Hematopoietic multipotent progenitor cell treated with erythropoietin and hydrocortisone succinate and interleukin-3 and kit ligand, for 15 days (in vitro differentiated cells): ENCODE measurements at regions not wholly inside any gene's neighbourhood (a gene's known extent, or its start where the extent isn't known, plus 50 kb on each side); places are given as distances from the start of the nearest gene placed in this dataset.

Experiments used
- DNase-seq: peaks from one replicate; pipeline ENCODE4 v3.0.0-alpha.2; 2015; ENCODE audit warnings: low spot score

DNA sequence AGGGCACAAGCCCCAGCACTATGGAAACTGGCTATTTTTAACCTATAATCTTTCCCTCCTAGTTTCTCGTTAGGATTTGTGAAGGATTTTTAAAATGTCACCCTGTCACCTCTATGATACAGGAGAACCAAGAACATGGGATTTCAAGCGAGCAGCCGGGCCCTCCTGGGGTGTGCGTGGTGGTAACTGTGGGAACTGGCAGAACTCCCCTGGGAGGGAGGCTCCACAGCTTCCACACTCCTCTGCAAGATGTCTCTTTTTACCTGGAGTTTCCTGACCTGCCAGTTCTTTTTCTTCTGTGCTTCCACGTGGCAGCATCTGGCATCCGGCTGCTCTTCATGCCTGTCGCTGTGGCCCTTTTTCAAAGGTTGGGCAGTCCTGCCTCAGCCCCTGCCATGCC is 386.3 kb upstream of the MYT1L start:
- DNase-seq, result no peak

DNA sequence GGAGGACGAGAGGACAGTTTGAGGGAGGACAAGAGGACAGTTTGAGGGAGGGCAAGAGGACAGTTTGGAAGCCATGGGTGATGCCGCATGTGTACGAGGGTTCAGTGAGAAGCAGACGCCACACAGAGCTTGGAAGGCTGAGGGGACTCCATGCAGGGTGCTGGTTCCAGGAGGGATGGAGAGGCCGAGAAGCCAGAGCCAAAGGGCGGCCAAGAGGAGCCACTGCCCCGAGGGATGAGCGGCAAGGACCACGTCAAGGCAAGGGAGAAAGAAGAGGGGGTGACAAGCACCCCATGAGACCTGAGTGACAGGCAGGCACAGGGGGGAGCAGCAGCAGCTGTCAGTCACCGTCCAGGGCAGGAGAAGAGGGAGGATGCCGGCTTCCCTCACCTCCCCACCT is 385.7 kb upstream of the MYT1L start:
- no peak for DNase-seq

DNA sequence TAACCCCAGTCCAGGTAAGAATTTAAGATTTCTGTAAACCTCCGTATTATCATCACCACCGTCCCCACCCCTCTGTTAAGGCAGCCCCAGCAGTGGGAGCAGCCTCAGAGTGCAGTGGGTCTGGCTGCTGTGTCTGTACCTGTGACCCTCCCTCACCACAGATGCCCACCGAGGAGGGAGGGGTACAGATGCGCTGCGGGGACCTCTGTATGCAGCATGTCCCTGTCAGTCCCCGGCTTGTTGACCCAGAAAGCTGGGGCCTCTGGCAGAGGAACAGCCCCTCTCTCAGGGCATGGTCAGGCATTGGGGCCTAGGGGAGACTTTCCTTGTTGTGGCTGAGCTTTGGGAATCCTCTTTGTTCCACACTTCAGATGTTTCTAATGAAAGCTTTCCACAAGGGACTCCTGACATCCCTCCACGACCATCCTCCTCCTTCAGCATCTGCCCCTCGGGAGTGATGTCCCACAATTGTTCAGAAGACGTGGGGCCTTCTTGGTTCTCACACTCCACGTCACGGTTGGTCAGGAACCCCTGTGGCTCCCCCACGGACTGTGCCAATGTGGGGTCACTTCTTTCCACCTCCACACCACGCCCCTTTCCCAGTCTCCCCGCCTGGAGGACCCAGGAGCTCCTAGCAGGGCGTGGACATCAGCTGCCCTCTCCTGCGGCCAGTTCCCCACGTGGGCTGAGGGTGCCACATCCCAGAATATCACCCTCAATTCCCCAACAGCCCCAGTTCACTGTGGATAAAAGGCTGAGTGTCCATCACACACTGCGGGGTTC is 384.2 kb upstream of the MYT1L start:
- DNase-seq, result no peak

DNA sequence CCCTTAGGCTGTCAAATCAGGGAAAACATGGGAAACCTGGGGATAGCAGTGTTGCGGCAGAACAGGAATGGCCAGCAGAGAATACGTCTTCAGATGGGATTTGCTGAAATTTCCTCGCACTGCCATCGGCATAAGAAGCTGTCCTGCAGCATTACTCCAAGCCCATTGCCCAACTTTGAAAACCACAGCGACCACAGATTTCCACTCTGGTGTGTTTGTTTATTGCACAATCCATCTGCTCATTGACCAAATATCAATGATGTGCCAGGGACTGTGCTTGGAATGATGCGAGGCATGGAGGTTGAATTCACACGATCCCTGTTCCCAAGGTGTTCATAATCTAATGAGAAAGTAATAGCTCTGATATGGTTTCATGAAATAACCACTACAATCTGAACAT is 383.3 kb upstream of the MYT1L start:
- DNase-seq, result no peak

DNA sequence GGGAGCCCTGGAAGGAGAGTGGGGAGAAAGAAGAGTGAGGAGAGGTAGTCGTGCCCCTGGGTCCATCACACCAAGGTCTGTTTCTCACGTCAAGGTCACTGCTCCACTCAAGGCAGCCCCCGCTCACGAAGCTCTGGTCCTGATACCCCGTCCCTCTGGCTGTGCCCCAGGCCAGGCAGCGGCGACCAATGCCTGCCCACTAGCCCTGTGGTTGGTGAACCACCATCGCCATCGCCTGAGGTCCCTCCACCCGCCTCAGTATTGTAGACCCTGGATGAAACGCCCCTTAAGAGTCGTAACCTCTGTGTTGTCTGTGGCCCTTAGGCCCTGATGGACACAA is 378.3 kb upstream of the MYT1L start:
- no peak for DNase-seq

DNA sequence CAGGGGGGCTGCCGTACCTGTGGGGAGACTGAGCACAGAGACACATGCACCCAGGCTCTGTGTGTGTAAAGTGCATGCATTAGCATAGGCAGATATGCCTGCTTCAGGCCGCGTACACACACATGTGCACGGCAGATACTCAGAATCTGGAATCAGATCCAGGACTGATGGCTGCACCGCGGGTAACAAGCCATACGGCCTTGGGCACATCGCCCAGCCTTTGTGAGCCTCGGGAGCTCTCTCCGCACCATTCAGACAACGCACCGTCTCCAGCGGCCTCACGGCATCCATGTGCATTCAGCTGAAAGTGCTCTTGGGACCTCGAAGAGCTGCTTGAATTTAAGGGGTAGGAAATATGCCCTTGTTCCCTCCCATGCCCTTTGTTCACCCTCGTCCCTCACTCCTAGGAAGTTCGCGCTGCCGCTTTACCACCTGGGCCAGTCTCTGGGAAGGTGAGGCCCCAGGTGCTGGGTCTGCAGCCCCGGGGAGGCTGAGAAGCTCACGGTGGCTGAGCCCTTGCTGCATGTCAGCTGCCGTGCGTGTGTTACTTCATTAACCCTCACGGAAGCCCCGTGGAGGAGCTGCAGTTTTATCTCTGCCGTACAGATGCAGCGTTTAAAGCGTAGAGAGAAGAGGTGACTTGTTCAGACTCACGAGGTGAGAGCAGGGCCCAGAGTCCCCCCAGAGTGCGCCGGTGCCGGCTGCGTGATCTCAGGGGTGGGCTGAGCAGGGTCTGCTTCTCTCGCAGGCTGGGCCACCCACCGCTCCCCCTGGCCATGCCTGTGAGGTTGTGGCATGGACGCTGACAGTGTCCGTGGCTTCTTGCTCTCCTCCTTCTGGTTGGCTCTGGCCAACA is 377.7 kb upstream of the MYT1L start:
- DNase-seq, result no peak

DNA sequence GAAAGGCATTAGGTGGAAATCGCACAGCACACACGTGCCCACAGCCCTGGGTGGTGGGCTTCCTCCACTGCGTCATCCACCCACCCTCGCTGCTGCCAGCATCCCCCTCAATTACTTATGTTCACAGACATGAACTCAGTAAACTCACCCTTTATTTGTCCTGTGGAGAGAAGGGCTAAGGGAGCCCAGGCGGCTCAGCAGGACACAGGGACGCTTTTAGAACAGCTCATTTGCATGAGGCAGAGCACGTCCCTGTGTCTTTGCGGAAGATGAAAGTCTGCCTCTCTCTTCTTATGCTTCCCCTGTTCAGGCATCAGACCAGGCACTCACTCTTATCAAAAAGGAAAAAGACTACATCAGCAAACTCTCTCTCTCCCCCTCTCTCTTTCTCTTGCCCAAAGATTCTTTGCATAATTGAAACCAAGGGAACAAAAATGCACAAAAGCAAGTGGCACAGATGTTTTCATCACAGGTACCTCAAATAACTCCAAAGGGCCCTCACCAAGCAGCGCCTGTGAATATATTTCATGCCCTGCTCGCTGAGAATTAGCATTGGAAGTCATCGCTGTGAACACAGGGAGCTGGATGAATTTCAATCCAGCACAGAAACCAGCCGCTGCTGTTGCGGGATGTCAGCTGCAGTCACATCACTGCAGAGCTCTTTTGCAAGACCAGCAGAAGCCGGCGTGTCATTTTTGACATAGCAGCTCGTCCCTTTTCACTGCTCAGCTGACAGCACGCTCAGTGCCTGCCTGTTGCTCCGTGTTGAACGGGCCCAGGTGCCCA is 376.3 kb upstream of the MYT1L start:
- DNase-seq, result no peak

DNA sequence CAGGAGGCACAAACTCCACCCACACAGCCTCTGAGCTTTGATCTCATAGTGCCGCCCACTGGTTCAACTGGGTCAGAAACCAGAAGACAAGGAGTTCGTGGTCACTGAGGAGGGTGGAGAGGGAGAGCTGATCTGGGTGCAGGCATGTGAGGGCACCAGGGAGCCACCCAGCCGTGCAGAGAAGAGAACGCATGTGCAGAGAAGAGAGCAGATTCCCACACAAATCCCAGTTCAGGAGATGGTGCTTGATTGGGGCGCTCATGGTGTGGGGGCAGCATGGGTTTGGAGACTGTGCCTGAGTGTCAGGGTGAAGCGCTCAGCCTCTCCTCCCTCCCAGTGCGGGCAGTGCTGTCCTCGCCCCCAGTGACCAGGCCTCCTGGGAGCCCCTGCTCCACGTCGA is 375.2 kb upstream of the MYT1L start:
- no peak for DNase-seq

DNA sequence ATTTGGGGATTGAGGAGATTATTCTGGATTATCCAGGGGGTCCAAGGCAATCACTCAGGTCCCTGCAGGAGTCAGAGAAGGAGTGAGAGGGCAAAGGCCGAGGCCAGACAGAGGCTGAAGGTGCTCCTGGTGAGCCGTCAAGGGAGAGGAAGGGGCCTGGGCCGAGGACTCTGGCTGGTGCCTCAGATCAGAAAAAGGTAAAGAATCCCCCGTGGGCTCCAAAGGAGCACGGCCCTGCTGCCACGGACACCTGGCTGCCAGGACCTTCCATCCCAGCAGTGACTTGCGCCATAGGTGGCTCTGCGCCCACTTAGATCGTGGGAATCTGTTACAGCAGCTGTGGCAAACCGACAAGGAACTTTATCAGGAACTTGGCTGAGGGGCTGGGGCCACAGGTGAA is 374.8 kb upstream of the MYT1L start:
- no peak for DNase-seq

DNA sequence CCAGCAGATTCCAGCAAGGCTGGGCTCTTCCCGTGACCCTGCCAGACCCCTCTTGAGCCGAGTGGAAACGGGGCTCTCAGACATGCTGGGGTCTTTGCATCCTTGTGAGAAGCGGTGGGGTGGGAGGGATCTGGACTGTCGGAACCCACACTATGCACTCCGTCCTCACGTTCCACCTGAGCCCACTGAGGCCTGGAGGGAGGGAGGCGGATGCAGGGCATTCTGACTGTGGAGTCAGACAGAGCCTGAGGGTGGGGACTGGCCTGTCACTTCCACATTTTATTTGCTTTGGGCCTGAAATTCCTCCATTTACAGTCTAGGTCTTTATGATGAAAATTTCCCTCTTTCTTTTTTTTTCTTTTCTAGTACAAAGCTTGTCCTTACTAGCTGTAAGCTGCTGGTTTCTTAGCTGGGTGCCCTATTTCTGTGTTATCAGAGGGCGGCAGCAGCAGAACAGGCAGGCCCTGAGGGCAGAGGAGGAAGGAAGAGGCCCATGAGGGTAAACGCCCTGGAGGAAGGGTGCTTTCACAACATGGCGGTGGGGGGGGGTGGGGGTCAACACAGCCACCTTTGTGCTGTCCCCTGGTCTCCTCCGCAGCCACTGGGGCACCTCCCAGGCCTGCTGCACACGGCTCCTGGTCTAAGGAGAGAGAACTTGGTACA is 373.5 kb upstream of the MYT1L start:
- DNase-seq, result no peak

DNA sequence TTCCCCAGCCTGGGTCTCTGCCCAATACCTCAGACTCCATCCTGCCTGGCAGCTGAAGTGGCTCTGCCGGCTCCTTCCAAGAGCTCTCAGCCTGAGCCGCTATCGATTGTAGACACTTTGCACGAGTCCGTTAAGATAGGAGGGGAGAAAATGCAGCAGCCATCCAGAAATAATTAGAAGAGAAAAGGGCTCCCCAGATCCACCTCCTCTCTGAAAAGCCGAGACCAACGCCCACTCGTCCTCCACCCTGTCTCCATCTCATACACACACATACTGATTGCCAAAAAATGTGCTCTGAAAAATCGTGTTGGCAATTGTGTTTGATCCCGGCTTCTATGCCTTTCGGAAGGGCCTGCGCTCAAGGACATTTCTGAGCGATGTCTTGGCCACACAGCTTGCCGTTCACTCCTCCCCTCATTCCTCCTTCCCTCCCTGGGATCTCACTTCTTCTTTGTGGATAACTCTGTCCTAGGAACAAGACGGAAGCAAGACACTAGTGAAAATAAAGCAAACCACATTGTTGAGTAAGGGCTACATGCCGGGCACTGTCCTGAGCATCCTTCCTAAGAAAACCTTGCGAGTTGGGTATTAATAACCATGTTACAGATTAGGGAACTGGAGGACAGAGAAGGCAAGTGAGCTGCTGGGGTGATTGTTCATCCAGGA is 372.8 kb upstream of the MYT1L start:
- DNase-seq, result no peak

DNA sequence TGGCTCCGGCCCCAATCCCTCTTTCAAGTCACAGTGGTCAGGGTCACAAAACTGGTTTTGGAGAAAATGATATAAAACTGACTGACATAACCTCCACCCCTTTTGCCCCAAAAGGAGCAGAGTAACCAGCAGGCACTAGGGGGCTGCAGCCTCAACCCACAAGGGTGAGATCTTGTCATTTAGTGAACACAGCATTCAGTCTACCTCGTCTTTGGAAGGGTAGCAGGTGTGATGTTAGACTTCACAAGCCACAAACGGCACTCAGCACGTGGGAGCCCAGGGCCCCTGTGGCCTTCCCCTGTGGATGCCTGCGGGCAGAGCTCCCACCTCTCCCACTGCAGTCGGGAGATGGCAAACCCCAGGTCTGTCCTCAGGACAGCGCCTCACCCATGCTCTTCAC is 372.1 kb upstream of the MYT1L start:
- DNase-seq, result no peak

DNA sequence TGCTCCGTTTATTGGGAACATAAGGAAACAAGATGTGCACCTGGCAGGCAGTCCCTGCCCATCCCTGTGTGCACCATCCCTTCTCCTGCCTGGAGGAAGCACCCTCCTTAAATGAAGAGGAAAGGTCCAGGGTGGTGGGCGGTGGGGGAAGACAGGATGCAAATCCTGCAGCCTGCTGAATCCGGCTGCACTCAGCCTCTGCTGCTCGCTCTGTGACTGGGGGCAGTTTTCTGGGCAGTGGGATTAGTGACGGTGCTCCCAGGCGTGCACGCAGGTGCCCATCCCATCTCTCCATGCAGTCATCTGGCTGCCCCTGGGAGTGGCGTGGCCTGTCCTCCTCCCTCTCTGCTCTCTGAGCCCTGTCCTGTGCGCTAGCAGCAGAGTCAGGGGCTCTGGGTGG is 371.3 kb upstream of the MYT1L start:
- DNase-seq, result no peak

DNA sequence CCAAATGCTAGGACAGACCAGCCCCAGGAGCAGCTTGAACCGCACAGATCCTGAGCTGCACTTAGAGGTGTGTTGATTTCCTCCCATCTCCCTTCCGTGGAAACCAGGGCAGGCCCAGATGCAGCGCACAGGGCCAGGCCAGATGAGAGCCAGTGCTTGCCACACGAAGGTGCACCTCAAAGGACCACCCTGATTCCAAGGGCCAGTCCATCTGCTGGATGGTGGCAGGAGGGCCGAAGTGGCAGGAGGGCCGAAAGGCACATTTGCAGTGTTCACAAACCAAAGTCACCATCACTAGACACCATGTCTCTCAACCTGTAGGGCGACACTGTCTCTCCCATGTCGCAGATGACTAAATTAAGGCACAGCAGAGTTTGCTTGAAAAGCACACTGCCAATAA is 370.7 kb upstream of the MYT1L start:
- no peak for DNase-seq

DNA sequence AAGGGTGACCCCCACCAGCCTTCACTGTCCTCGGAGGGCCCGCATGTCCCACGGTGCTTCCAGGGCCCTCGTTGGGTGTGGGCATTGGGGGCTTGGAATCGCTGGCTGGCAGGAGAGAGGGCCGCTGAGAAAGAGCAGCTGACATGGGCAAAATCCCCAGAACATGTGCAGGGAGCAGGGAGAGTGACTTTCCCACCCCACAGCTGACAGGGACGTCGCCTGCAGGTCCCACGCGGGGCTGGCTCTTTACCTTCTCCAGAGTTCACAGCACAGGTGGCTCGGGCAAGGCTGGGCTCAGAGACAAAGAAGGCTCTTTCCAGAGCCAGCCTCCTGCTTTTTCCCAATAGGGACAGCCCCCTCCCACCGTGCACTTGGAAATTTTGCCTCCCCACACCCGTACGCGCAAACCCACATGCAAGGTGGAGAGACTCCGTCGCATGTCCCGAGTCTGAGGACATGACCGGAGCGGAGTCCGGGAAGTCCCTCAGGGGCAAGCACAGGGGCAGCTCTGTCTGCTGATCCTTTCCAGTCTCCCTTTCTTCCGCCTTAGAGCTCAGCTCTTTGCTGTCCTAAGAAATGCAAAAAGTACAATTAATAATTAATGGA is 370.2 kb upstream of the MYT1L start:
- no peak for DNase-seq

DNA sequence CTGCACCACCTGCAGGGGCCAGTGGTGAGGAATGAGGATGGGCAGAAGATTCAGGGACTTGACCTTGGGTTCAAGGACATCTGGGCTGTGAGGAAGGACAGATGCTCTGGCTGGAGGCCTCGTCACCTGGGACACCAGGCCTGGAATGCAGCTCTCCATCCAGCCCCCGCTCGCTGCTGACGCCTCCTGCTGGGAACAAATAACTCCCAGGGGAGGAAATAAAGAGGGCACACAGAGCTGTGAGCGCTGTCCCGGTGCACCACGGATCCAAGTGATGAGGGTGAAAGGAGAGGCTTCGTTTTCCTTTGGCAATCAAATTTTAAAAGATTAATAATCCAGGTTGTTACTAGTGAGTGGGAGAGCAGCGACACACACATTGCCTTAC is 368.0 kb upstream of the MYT1L start:
- DNase-seq, result no peak

DNA sequence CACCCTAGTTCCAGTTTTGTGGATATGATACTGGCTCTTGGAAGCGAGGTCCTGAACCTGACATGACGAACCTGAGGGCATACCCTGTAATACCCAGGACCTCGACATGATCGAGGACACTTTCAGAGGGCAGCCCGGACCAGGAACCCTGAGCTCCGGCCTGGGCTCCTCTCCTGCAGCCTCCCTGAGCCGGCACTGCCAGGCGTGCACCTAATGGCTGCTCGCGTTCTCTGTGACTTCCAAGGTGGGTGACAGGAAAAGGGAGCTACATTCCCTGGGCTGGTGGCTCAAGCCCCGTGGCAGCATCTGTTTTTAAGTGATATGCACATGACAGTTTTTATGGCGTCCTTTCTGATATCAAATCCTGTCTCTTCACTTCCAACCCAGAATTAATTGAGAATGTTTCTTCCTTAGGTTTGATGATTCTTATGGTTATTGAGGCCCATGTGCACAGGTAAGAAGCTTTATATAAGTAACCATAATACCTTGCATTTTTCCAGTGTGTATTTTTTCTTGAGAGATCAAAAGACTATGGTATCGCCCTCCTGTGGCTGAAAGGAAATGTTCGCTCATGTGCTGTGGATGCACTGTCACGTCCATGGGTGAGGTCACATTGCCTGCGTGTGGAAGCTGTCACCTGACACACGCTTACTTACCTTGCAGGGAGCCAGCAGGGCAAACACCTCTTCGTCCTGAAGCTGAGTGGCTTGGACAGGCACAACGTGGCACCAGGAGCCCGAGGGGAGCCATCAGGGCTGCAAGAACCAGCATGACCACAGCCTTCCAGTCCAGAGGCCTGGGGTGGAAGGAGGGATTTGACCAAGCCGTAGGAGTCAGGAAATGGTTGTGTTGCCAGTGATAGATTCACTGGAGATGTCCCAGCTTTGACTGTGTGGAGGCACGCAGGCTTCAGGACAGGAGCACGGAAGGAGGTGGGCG is 367.4 kb upstream of the MYT1L start:
- DNase-seq, result no peak

DNA sequence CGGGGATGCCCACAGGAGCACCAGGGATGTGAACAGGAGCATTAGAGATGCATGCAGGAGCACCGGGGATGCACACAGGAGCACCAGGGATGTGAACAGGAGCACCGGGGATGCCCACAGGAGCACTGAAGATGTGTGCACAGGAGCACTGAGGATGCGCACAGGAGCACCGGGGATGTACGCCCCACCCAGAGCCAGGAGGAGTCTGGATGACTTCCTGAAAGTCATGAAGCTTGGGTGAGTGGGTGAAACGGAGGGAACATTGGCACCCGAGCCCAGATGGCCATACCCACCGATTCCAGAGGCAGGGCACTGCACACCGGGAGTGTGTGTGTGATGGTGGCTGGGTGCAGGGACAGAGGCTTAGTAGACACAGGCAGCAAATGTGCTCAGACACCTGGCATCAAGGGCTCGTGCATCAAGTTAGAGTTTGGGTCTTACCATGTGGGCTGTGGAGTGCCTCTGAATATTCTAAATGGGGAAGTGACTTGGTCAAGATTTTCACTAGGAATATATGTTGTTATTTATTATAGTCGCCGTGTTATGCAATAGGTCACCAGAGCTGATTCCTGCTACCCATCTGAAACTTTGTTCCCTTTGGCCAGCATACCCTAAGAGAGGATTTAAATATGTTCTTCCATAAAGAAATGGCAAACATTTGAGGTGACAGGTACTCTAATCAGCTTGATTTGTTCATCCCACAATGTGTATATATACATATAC is 365.8 kb upstream of the MYT1L start:
- DNase-seq, result no peak

DNA sequence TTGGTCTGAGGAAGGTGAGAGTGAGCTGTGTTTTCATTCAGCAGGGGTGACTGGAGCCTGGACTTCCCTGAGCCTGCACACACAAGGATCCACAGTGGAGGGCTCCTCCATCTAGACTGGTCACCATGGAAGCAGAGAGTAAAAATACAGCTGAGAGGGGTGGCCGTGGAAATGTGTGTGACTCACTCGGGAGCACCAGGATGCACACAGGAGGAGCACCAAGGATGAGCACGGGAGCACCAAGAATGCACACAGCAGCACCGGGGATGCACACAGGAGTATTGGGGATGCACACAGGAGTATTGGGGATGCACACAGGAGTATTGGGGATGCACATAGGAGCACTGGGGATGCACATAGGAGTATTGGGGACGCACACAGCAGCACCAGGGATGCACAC is 365.2 kb upstream of the MYT1L start:
- no peak for DNase-seq

DNA sequence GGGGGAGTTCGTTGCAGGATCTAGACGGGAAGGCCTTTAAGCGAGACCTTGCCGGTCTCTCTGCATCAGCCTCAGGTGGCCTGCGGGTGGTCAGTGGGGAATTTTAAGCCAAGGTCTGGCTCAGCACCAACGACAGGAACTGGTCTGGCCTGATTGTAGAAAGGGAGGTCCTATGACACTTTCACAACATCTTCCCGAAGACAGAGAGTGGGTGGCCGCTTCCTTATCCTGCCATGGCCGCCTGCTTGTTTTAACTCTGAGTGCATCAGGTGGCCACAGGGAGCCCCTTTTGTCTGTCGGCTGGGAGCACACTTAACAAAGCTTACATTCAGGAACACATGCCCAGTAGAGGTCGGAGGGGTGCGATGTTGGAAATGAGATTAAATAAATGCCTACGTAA is 363.7 kb upstream of the MYT1L start:
- no peak for DNase-seq
